T-helper 1 cell (primary cell): ENCODE measurements at regions not wholly inside any gene's neighbourhood (a gene's known extent, or its start where the extent isn't known, plus 50 kb on each side); places are given as distances from the start of the nearest gene placed in this dataset.

Experiments
- DNase-seq, 5 donors: peaks; one replicate each; pipeline ENCODE4 v3.0.0-alpha.2; 2012 to 2020

DNA sequence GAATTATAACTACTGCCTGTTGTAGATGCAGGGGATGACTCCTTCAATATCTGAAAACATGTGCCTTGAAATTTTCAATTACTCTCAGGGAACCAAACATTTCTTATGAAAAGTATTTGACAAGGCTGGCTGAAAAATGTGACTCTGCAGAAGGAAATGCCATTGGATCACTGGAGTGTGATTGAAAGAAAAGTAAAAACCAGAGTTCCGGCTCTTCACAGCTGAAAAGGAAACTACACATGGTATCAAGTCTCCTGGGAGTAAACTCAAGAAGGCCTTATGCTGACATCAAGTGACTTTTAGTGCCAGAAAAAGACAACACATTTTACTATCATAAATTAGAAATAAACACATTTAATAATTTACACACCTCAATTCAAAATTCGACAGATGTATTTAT lies 693.0 kb downstream of the LRFN5 start:
- DNase-seq = no peak

- no peak for DNase-seq
Observed at GRCh38 chr14:42293180-42293579, 686.5 kb downstream of the LRFN5 start.

DNA sequence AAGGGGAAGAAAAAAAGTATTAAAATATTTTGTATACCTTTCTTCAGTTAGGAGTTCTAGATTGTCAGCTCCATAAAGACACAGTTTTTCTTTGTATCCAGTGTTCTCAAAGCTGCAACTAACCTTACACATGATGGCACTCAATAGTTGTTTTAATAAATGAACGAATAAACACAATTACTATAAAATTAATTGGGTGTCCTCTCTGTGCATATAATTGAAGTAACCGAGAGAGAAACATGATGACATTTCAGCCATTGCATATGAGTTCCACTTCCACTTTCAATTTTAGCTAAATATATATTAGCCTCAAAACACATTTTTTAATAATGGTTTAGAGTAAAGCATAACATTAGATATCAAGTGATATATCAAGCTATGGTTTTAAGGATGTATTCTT lies 671.2 kb downstream of the LRFN5 start:
- DNase-seq = no peak

- DNase-seq = no peak
Observed at GRCh38 chr14:42269234-42269633, 662.6 kb downstream of the LRFN5 start.

- DNase-seq = no peak
Observed at GRCh38 chr14:42248131-42248530, 641.5 kb downstream of the LRFN5 start.

DNA sequence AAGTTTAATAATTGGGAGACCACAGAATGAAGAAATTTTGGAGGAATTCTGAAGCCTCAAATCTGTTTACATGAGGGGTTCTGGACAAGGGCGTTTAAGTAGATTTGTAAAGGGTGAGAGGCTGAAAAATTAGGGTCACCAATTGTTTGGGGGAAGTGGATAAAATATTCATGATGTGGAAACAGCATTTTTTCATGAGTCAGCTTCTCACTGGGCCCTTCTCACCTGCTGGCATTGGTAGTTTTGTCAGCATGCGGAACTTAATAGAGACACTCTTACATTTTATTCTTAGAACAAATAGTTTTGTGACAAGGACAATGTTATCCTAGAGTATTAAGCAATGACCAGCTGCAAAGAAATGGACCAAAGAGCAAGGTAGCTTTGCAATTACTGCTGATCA lies 634.4 kb downstream of the LRFN5 start:
- no peak for DNase-seq

GRCh38 chr14:42229976-42230375 lies 623.3 kb downstream of the LRFN5 start:
- DNase-seq = no peak

- no peak for DNase-seq
Observed at GRCh38 chr14:42229294-42229693, 622.6 kb downstream of the LRFN5 start.

DNA sequence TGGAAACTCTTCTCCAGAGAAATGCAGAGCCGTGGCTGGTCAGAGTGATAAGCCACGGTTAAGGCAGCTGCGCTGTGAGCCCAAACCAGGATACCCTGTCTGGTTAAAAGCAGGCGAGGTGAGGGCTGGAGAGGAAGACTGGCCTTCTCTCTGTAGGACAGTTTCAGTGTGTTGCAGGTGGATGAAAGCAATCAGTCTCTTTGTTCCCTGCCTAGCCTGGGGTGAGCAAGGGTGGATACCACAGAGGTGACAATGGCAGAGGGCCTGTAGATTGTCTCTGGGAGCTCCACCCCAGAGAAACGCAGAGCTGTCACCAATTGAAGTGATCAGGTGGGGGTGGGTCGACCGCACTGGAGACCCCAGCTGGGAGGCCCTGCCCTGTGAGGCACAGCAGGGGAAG lies 621.9 kb downstream of the LRFN5 start:
- DNase-seq = no peak

GRCh38 chr14:42224053-42224888 lies 617.6 kb downstream of the LRFN5 start:
- no peak for DNase-seq

DNA sequence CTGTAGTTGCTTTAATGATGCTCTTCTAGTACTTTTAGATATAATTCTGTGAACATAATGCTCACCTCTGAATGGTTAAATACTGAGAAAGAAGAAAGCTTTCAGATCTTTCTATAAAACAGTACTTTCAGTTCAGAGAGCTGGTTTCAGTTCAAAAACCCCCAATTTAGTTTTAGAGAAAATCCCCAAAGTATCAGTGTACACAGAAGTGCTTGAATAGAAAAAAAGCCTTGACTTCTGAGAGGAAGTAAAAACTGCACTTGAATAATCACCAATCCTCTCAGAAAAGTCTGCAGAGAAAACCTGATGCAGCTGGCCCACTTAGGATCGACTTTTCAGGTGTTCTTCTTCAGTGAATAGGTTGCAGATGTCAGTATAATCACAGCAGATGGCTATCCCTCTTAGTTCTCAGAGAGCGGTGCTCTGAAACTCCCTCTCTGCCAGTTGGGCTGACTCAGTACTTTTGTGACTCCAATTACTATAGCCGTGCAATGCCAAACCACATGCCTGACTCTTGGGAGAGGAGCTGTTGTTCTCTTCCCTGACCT lies 616.3 kb downstream of the LRFN5 start:
- DNase-seq = no peak

GRCh38 chr14:42214981-42215491 lies 608.4 kb downstream of the LRFN5 start:
- no peak for DNase-seq

GRCh38 chr14:42200957-42201356 lies 594.3 kb downstream of the LRFN5 start:
- DNase-seq = no peak

GRCh38 chr14:42198010-42198409 lies 591.3 kb downstream of the LRFN5 start:
- DNase-seq = no peak

- DNase-seq = no peak
Observed at GRCh38 chr14:42192738-42193653, 586.3 kb downstream of the LRFN5 start.

DNA sequence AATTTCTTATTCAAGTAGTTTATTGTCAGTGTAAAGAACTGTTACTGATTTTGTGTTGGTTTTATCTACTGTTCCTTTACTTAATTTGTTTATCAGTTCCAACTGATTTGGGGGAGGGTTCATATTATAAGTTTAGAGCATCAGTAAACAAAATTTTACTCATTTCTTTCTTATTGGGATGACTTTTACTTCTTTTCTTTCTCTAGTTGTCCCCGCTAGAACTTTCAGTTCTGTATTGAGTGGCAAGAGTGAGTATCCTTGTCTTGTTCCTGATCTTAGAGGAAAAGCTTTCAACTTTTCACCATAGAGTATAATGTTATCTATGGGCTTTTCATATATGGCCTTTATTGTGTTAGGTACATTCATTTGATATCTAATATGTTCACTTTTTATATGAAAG lies 584.1 kb downstream of the LRFN5 start:
- no peak for DNase-seq

GRCh38 chr14:42187846-42188245 lies 581.2 kb downstream of the LRFN5 start:
- DNase-seq = no peak

DNA sequence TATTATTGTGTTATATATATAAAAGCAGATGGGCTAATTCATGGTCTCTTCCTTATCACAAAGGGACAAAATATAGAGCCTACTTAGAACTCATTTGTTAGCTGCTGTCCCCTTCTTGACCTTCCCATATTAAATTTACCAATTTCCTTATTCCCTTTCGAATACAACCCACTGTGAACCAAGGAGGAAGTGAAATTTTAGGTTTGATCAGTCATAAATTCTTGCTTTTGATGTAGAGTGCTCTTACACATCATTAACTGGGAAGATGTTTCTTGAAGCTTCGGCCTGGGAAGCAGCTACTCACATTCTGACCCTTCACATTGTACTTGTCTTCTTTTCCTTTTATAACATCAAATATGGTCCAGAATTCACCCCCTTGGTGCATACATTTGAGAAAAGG lies 579.0 kb downstream of the LRFN5 start:
- DNase-seq = no peak

GRCh38 chr14:42174357-42174756 lies 567.7 kb downstream of the LRFN5 start:
- DNase-seq = no peak

GRCh38 chr14:42173206-42173605 lies 566.5 kb downstream of the LRFN5 start:
- DNase-seq = no peak

- DNase-seq = no peak
Observed at GRCh38 chr14:42172304-42172703, 565.6 kb downstream of the LRFN5 start.

DNA sequence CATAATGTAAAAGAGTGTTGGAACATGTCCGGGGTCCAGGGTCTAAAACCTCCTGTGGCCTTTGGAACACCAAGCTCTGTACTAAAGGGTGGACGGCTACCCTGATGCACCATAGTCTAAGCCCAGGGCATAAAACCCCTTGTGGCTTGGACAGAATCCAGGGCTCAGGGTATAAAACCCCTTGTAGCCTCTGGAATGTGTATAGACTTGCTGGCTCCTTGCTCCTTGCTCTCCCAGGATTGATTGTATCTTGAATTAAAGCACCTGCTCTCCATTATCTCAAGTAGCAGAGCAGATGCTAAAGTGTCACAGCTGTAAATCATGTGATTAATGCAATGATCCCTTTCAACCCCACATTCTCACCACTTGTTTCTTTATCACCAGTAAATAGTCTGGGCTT lies 556.5 kb downstream of the LRFN5 start:
- no peak for DNase-seq

- DNase-seq = no peak
Observed at GRCh38 chr14:42159138-42159537, 552.5 kb downstream of the LRFN5 start.
